IMR-90 (cell line): ENCODE measurements at regions not wholly inside any gene's neighbourhood (a gene's known extent, or its start where the extent isn't known, plus 50 kb on each side); places are given as distances from the start of the nearest gene placed in this dataset.

ENCODE experiments used
- ATAC-seq: fragments of 200-7000 bp; cut with Tn5 transposase; 2 replicates; pipeline ENCODE4 v1.9.1; 2020; ENCODE audit warnings: low read depth, mild to moderate bottlenecking, moderate library complexity
- BruUV-seq: library from RNA; stranded (reverse); fragments of 400-500 nt; replicated peaks from 2 replicates; lab custom pipeline; 2021; lab: Mats Ljungman, UMichigan
- CTCF ChIA-PET: fragments of 300-600 bp; formaldehyde crosslinking; extraction: SDS; loops from one replicate; lab custom pipeline; 2021; ENCODE audit warnings: antibody characterized with exemption; lab: Yijun Ruan, JAX
- POLR2A ChIA-PET: fragments of 300-600 bp; sonication (Branson Sonifier 250); formaldehyde crosslinking; loops from one replicate; lab custom pipeline; 2022; ENCODE audit warnings: antibody characterized with exemption; ENCODE audit not compliant: unreplicated experiment; lab: Charles Lee
- DNase-seq: peaks from one replicate; pipeline ENCODE4 v3.0.0; 2013
- H2AFZ ChIP-seq: replicated peaks from 2 replicates; pipeline ENCODE3; 2013; ENCODE audit warnings: low read length, mild to moderate bottlenecking; ENCODE audit not compliant: poor library complexity
- H2AK5ac ChIP-seq: 2 replicates; pipeline ENCODE4 v1.6.1; 2013; ENCODE audit warnings: low read depth, low read length, inconsistent platforms
- H2AK9ac ChIP-seq: replicated peaks from 2 replicates; pipeline ENCODE3; 2013; ENCODE audit warnings: mild to moderate bottlenecking, low read depth, low read length, moderate library complexity; ENCODE audit not compliant: poor library complexity
- H2BK120ac ChIP-seq: 2 replicates; pipeline ENCODE4 v1.6.1; 2013; ENCODE audit warnings: low read depth, low read length, inconsistent platforms
- H2BK15ac ChIP-seq: 3 replicates; pipeline ENCODE4 v1.6.1; 2013; ENCODE audit warnings: low read depth, low read length, inconsistent platforms
- H2BK20ac ChIP-seq: 2 replicates; pipeline ENCODE4 v1.6.1; 2013; ENCODE audit warnings: low read depth, mild to moderate bottlenecking, inconsistent platforms, low read length, moderate library complexity
- H2BK5ac ChIP-seq: 2 replicates; pipeline ENCODE4 v1.6.1; 2013; ENCODE audit warnings: mild to moderate bottlenecking, low read depth, low read length, inconsistent platforms; ENCODE audit not compliant: poor library complexity, severe bottlenecking
- H3K14ac ChIP-seq: replicated peaks from 2 replicates; pipeline ENCODE4 v1.6.1; 2013; ENCODE audit warnings: low read depth, low read length, inconsistent platforms
- H3K18ac ChIP-seq: 2 replicates; pipeline ENCODE4 v1.6.1; 2013; ENCODE audit warnings: low read depth, low read length, control low read depth
- H3K23ac ChIP-seq: 2 replicates; pipeline ENCODE4 v1.6.1; 2013; ENCODE audit warnings: low read depth, low read length, inconsistent platforms
- H3K27ac ChIP-seq: 2 replicates; pipeline ENCODE4 v1.5.1; 2013; ENCODE audit warnings: mild to moderate bottlenecking, control low read depth, low read length; ENCODE audit not compliant: insufficient read depth
- H3K27me3 ChIP-seq: 2 replicates; pipeline ENCODE4 v1.6.1; 2013; ENCODE audit warnings: low read length; ENCODE audit not compliant: control insufficient read depth, insufficient read depth
- H3K36me3 ChIP-seq: 2 replicates; pipeline ENCODE4 v1.6.1; 2013; ENCODE audit warnings: low read length, mixed read lengths; ENCODE audit not compliant: control insufficient read depth, insufficient read depth
- H3K4ac ChIP-seq: 2 replicates; pipeline ENCODE4 v1.6.1; 2013; ENCODE audit warnings: low read depth, low read length, inconsistent platforms
- H3K4me1 ChIP-seq: 2 replicates; pipeline ENCODE4 v1.6.1; 2013; ENCODE audit warnings: low read length, mixed read lengths; ENCODE audit not compliant: control insufficient read depth, insufficient read depth
- H3K4me2 ChIP-seq: 2 replicates; pipeline ENCODE4 v1.6.1; 2013; ENCODE audit warnings: low read depth, mild to moderate bottlenecking, control low read depth, low read length, moderate library complexity
- H3K4me3 ChIP-seq: 2 replicates; pipeline ENCODE4 v1.5.1; 2013; ENCODE audit warnings: low read depth, mild to moderate bottlenecking, control low read depth, low read length, moderate library complexity; ENCODE audit not compliant: insufficient read depth
- H3K56ac ChIP-seq: 2 replicates; pipeline ENCODE4 v1.6.1; 2013; ENCODE audit warnings: low read length, inconsistent platforms; ENCODE audit not compliant: insufficient read depth; ENCODE audit errors: extremely low read depth
- H3K79me1 ChIP-seq, 2 experiments: 2 replicates each; pipeline ENCODE4 v1.6.1; 2013; ENCODE audit warnings: low read length in 2 of 2, inconsistent platforms in 1 of 2, low read depth in 1 of 2
- H3K9ac ChIP-seq: 2 replicates; pipeline ENCODE4 v1.6.1; 2013; ENCODE audit warnings: low read depth, low read length, control low read depth
- H3K9me1 ChIP-seq: 2 replicates; pipeline ENCODE4 v1.6.1; 2013; ENCODE audit warnings: low read length, inconsistent platforms; ENCODE audit not compliant: insufficient read depth
- H3K9me3 ChIP-seq: 2 replicates; pipeline ENCODE4 v1.6.1; 2013; ENCODE audit warnings: low read length; ENCODE audit not compliant: control insufficient read depth, insufficient read depth
- H4K20me1 ChIP-seq: 2 replicates; pipeline ENCODE4 v1.6.1; 2013; ENCODE audit warnings: low read length, inconsistent platforms; ENCODE audit not compliant: insufficient read depth
- H4K5ac ChIP-seq: 2 replicates; pipeline ENCODE4 v1.6.1; 2013; ENCODE audit warnings: mild to moderate bottlenecking, low read depth, low read length, control low read depth
- H4K8ac ChIP-seq, 2 experiments: 2 replicates each; pipeline ENCODE4 v1.6.1; 2013; ENCODE audit warnings: low read depth in 2 of 2, low read length in 2 of 2, control low read depth in 1 of 2, inconsistent platforms in 1 of 2
- H4K91ac ChIP-seq: 2 replicates; pipeline ENCODE4 v1.6.1; 2013; ENCODE audit warnings: low read depth, low read length, inconsistent platforms; ENCODE audit not compliant: insufficient read depth
- CEBPB ChIP-seq: IDR thresholded peaks from 2 replicates; pipeline ENCODE4 v1.6.1; 2012; ENCODE audit warnings: low read depth, low read length, improper control_type of control experiment
- CHD1 ChIP-seq: IDR thresholded peaks from 2 replicates; pipeline ENCODE4 v1.6.1; 2012; ENCODE audit warnings: low read depth, low read length, improper control_type of control experiment
- CTCF ChIP-seq: conservative IDR thresholded peaks from 2 replicates; pipeline ENCODE4 v1.5.1; 2012; ENCODE audit warnings: mild to moderate bottlenecking, low read depth, low read length, improper control_type of control experiment
- FOS ChIP-seq: fragments of 150-350 bp; IDR thresholded peaks from 2 replicates; pipeline ENCODE4 v1.6.1; 2016; ENCODE audit warnings: low read depth, low read length
- MAFK ChIP-seq: IDR thresholded peaks from 2 replicates; pipeline ENCODE4 v1.6.1; 2012; ENCODE audit warnings: low read depth, low read length, improper control_type of control experiment
- MAZ ChIP-seq: IDR thresholded peaks from 2 replicates; pipeline ENCODE4 v1.6.1; 2012; ENCODE audit warnings: low read depth, mild to moderate bottlenecking, low read length, improper control_type of control experiment, moderate library complexity, borderline replicate concordance
- MXI1 ChIP-seq: IDR thresholded peaks from 2 replicates; pipeline ENCODE4 v1.6.1; 2012; ENCODE audit warnings: low read depth, mild to moderate bottlenecking, low read length, moderate library complexity, borderline replicate concordance
- NFE2L2 ChIP-seq: fragments of 150-350 bp; IDR thresholded peaks from 2 replicates; pipeline ENCODE4 v1.6.1; 2016; ENCODE audit warnings: low read depth, mild to moderate bottlenecking, low read length
- POLR2A ChIP-seq: IDR thresholded peaks from 2 replicates; pipeline ENCODE4 v1.6.1; 2012; ENCODE audit warnings: mild to moderate bottlenecking, low read depth, low read length
- RAD21 ChIP-seq: IDR thresholded peaks from 2 replicates; pipeline ENCODE4 v1.6.1; 2012; ENCODE audit warnings: low read length, improper control_type of control experiment
- RCOR1 ChIP-seq: IDR thresholded peaks from 2 replicates; pipeline ENCODE4 v1.6.1; 2012; ENCODE audit warnings: mild to moderate bottlenecking, low read length, improper control_type of control experiment; ENCODE audit not compliant: insufficient replicate concordance
- RFX5 ChIP-seq: IDR thresholded peaks from 2 replicates; pipeline ENCODE4 v1.8.0; 2012; ENCODE audit warnings: low read depth, mild to moderate bottlenecking, low read length, moderate library complexity
- SMC3 ChIP-seq: fragments of 150-350 bp; IDR thresholded peaks from 2 replicates; pipeline ENCODE4 v1.6.1; 2016; ENCODE audit warnings: low read depth, mild to moderate bottlenecking, antibody characterized with exemption, low read length, moderate library complexity
- WGBS, 2 experiments: methylation state at CpG; one replicate each; pipeline versions ENCODE4 v1.1.5 to v1.1.7; 2013; ENCODE audit warnings: missing lambda C conversion rate in 2 of 2; ENCODE audit not compliant: insufficient read length in 1 of 2; ENCODE audit errors: extremely low coverage in 2 of 2; 5-methylcytosine and 5-hydroxymethylcytosine counted together
- dilution Hi-C: fragments of 300-500 bp; cut with HindIII; formaldehyde crosslinking; loops from one replicate; pipeline ENCODE4 v1.14.3; 2018; ENCODE audit warnings: low sequenced_read_pairs; ENCODE audit not compliant: unreplicated experiment
- in situ Hi-C: fragments of 300-500 bp; cut with MboI; formaldehyde crosslinking; loops from 3 replicates; pipeline ENCODE4 v1.14.3; 2019; ENCODE audit warnings: low sequenced_read_pairs, inconsistent platforms, mixed read lengths
- intact Hi-C: fragments of 100-400 bp; cut with micrococcal nuclease; formaldehyde crosslinking; loops from 2 replicates; pipeline ENCODE4 v1.10.0; 2022
- TF ChIP-seq, protein P1 (sequence below): fragments of 150-350 bp; IDR thresholded peaks from 2 replicates; pipeline ENCODE4 v1.6.1; 2017; ENCODE audit warnings: mild to moderate bottlenecking, antibody characterized with exemption, low read length, low read depth

DNA sequence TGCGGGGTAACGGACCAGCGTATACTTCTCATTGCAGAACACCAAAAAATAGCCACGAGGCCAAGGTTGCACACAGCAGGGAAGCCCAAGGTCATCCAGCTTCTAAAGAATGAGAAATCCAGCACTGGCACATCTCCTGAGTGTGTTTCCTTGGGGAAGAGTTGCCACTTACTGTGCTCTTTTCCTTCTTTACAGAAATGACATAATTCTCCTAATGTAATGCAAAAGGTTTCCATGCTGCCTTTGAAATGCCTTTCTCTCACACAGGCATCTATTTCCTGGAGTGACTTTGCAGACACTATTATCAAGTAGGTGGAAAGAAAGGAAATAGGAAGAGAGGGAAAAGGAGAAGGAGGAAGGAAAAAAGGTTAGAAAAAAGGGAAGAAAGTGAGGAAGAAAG is 862.1 kb upstream of the CELF4 start:
- TF ChIP-seq MAZ: no peak
- no peak for TF ChIP-seq NFE2L2
- TF ChIP-seq RCOR1: no peak
- TF ChIP-seq, protein P1, sequence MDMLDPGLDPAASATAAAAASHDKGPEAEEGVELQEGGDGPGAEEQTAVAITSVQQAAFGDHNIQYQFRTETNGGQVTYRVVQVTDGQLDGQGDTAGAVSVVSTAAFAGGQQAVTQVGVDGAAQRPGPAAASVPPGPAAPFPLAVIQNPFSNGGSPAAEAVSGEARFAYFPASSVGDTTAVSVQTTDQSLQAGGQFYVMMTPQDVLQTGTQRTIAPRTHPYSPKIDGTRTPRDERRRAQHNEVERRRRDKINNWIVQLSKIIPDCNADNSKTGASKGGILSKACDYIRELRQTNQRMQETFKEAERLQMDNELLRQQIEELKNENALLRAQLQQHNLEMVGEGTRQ: no peak
- no peak for TF ChIP-seq RAD21
- TF ChIP-seq MAFK: no peak
- no peak for TF ChIP-seq MXI1
- TF ChIP-seq POLR2A: no peak
- TF ChIP-seq FOS: no peak
- no peak for TF ChIP-seq SMC3
- TF ChIP-seq CHD1: no peak
- no peak for TF ChIP-seq CEBPB
- TF ChIP-seq RFX5: no peak
- no peak for TF ChIP-seq CTCF
- no peak overlapping the region for H2BK5ac ChIP-seq
- no peak overlapping the region for H3K14ac ChIP-seq
- dilution Hi-C loops: no loop called here
- intact Hi-C loops: no loop called here
- no peak for ATAC-seq
- no TSS peak for BruUV-seq
- in situ Hi-C loops: no loop called here
- no peaks in the 10 kb centered on the region for H4K20me1 ChIP-seq
- H3K9me3 ChIP-seq: peaks cover 9% of the 10 kb centered on the region
- WGBS, 2 experiments: no CpG with 5 or more reads among the region's 4 CpGs
- H3K56ac ChIP-seq: no peak overlapping the region
- H3K79me1 ChIP-seq: no peaks in the 10 kb centered on the region
- H3K9me1 ChIP-seq: no peaks in the 10 kb centered on the region
- no peak overlapping the region for H4K91ac ChIP-seq
- H2BK15ac ChIP-seq: no peak overlapping the region
- H4K5ac ChIP-seq: no peak overlapping the region
- H2AFZ ChIP-seq: no peak overlapping the region
- no peak overlapping the region for H2BK120ac ChIP-seq
- CTCF ChIA-PET: no interaction called here
- H2AK5ac ChIP-seq: no peak overlapping the region
- H3K9ac ChIP-seq: no peak overlapping the region
- H3K36me3 ChIP-seq: no peaks in the 10 kb centered on the region
- H3K4me1 ChIP-seq: no peaks in the 10 kb centered on the region
- H3K4ac ChIP-seq: no peak overlapping the region
- H3K23ac ChIP-seq: no peak overlapping the region
- H3K27me3 ChIP-seq: no peaks in the 10 kb centered on the region
- no peak overlapping the region for H2AK9ac ChIP-seq
- no peak overlapping the region for H3K4me2 ChIP-seq
- no peak overlapping the region for H3K18ac ChIP-seq
- H4K8ac ChIP-seq: no peak overlapping the region
- DNase-seq: no peak
- H3K4me3 ChIP-seq: no peak overlapping the region
- POLR2A ChIA-PET: no interaction called here
- no peak overlapping the region for H3K27ac ChIP-seq
- no peak overlapping the region for H2BK20ac ChIP-seq
